Muscle layer of duodenum (tissue), 2 donors: ENCODE measurements at regions not wholly inside any gene's neighbourhood (a gene's known extent, or its start where the extent isn't known, plus 50 kb on each side); places are given as distances from the start of the nearest gene placed in this dataset.
"Not testable (repeated sequence)": the region's sequence is repeated elsewhere in the genome, so short reads cannot be mapped to it uniquely, and the experiment has no call there.

Source experiments
- H3K27ac ChIP-seq: one replicate; pipeline ENCODE4 v1.7.0; 2013; ENCODE audit warnings: mild to moderate bottlenecking, low read length
- H3K27me3 ChIP-seq: one replicate; pipeline ENCODE4 v1.7.0; 2013; ENCODE audit warnings: low read depth, mild to moderate bottlenecking, control low read depth, low read length
- H3K36me3 ChIP-seq, 2 donors: one replicate each; pipeline ENCODE4 v1.7.0; 2013; ENCODE audit warnings: low read length in 2 of 2, control low read depth in 1 of 2, mild to moderate bottlenecking in 1 of 2; ENCODE audit not compliant: insufficient read depth in 2 of 2, control insufficient read depth in 1 of 2
- H3K4me1 ChIP-seq, 2 donors: one replicate each; pipeline ENCODE4 v1.7.0; 2013; ENCODE audit warnings: low read length in 2 of 2, mild to moderate bottlenecking in 2 of 2, control low read depth in 1 of 2, moderate library complexity in 1 of 2; ENCODE audit not compliant: insufficient read depth in 2 of 2, control insufficient read depth in 1 of 2
- H3K4me3 ChIP-seq, 2 donors: one replicate each; pipeline ENCODE4 v1.7.0; 2013; ENCODE audit warnings: low read length in 2 of 2, low read depth in 1 of 2, mild to moderate bottlenecking in 1 of 2
- H3K9me3 ChIP-seq, 2 donors: one replicate each; pipeline ENCODE4 v1.7.0; 2013; ENCODE audit warnings: low read length in 2 of 2, control low read depth in 1 of 2, mild to moderate bottlenecking in 1 of 2; ENCODE audit not compliant: control insufficient read depth in 1 of 2
- donor health status: healthy.

DNA sequence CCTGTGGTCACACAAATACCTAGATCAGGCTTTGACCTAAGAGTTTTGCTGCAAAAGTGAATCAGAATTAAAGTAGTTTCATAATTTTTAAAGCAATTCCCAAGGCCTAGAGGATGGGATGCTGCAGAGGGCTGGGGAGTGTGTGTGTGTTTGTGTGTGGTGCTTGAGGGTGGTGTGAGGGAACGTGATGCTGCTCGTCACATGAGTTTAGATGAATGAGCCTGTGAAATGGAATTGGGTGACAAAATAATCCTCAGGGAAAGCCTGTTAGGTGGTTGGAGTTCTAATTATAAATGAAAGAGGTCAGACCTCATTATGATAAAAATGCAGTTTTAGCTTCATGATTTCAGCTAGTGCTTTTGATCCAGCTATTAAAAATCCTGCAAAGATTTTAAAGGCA, 87.5 kb upstream of the TMEM170B start:
- Histone ChIP-seq H3K4me1 (no peaks in the 10 kb centered on the region), H3K36me3 (no peaks in the 10 kb centered on the region), H3K9me3 (no peaks in the 10 kb centered on the region), H3K4me3 (no peak overlapping the region), H3K27ac (no peak overlapping the region), H3K27me3 (no peaks in the 10 kb centered on the region)

DNA sequence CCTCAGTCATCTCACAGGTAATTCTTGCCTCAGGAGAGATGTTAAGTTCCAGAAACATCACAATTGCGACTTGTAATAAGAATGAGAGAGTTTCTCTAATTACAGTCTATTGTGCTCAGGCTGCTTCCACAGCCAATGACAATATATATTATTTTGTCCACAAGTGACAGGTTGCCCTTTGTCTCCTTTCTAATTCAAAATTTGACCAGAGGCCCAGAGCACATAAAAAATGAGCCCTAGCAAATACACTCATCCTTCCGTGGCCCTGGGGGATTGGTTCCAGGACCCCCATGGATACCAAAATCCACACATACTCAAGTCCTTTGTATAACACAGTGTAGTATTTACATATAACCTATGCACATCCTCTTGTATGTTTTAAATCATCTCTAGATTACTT, 88.1 kb upstream of the TMEM170B start:
- no peaks in the 10 kb centered on the region for H3K4me1 ChIP-seq
- no peaks in the 10 kb centered on the region for H3K27me3 ChIP-seq
- no peak overlapping the region for H3K27ac ChIP-seq
- no peak overlapping the region for H3K4me3 ChIP-seq
- no peaks in the 10 kb centered on the region for H3K9me3 ChIP-seq
- no peaks in the 10 kb centered on the region for H3K36me3 ChIP-seq

DNA sequence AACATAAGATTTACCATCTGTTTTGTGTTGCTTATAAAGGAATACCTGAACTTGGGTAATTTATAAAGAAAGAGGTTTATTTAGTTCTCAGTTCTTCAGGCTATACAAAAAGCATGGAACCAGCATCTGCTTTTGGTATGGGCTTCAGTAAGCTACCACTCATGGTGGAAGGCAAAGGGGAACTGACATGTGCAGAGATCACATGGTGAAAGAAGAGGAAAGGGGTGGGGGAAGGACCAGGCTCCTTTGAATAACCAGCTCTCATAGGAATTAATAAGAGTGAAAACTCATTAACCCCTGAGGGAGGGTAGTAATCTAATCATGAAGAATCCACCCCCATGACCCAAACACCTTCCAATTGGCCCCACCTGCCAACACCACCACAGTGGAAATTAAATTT, 89.5 kb upstream of the TMEM170B start:
- Histone ChIP-seq H3K9me3 (no peaks in the 10 kb centered on the region), H3K27ac (no peak overlapping the region), H3K27me3 (no peaks in the 10 kb centered on the region), H3K36me3 (no peaks in the 10 kb centered on the region), H3K4me3 (no peak overlapping the region), H3K4me1 (no peaks in the 10 kb centered on the region)

DNA sequence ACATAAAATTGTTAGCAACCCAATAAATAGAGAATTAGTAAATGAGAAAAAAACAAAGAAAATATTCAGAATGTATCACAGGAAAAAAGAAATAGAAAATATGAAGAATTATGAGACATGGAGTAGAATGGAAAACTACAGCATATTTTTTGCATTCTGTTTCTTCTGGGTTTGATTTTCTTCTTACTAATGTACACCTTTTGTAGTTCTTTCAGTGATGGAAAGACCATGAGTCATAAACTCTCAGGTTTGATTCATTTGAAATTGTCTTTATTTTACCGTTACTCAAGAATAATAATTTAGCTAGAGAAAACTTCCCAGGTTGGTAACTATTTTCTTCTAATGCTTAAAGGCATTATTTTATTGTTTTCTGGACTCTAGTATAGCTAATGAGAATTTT, 90.3 kb upstream of the TMEM170B start:
- Histone ChIP-seq H3K9me3 (no peaks in the 10 kb centered on the region), H3K27ac (no peak overlapping the region), H3K27me3 (no peaks in the 10 kb centered on the region), H3K36me3 (no peaks in the 10 kb centered on the region), H3K4me1 (no peaks in the 10 kb centered on the region), H3K4me3 (no peak overlapping the region)

DNA sequence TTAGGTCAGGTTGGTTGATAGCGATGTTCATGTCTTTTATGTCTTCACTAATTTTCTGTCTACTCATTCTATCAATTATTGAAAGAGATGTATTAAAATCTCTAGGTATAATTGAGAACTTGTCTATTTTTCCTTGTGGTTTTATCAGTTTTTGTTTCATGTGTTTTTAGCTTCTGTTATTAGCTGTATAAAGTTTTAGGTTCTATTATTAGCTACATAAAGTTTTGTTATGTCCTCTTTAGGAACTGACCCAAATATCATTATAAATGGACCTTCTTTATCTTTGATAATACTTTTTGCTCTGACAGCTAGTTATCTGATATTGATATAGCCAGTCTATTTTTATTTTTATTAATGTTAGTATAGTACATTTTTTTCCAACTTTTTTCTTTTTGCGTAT, 92.4 kb upstream of the TMEM170B start:
- Histone ChIP-seq H3K27me3 (no peaks in the 10 kb centered on the region), H3K9me3 (no peaks in the 10 kb centered on the region), H3K4me1 (no peaks in the 10 kb centered on the region), H3K36me3 (no peaks in the 10 kb centered on the region), H3K4me3 (no peak overlapping the region), H3K27ac (no peak overlapping the region)

DNA sequence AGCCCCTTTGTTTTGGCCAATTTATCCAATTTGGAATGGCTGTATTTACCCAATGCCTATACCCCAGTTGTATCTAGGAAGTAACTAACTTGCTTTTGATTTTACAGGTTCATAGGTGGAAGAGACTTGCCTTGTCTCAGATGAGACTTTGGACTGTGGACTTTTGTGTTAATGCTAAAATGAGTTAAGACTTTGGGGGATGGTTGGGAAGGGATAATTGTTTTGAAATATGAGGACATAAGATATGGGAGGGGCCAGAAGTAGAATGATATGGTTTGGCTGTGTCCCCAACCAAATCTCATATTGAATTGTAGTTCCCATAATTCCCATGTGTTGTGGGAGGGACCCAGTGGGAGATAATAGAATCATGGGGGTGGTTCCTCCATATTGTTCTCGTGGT, 94.4 kb upstream of the TMEM170B start:
- not testable (repeated sequence) for H3K36me3 ChIP-seq, H3K4me1 ChIP-seq, H3K27me3 ChIP-seq, H3K4me3 ChIP-seq, H3K27ac ChIP-seq, H3K9me3 ChIP-seq

DNA sequence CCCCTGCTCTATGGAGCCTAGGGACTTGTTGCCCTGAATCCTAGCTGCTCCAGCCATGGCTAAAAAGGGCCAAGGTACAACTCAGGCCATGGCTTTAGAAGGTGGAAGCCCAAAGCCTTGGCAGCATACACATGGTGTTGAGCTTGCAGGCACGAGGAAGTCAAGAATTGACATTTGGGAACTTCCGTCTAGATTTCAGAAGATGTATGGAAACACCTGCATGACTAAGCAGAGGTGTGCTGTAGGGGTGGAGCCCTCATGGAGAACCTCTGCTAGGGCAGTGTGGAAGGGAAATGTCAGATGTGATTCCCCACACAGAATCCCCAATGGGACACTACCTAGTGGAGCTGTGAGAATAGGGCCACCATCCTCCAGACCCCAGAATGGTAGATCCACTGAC, 95.1 kb upstream of the TMEM170B start:
- Histone ChIP-seq H3K27me3 (no peaks in the 10 kb centered on the region), H3K36me3 (no peaks in the 10 kb centered on the region), H3K27ac (no peak overlapping the region), H3K4me1 (no peaks in the 10 kb centered on the region), H3K4me3 (no peak overlapping the region), H3K9me3 (no peaks in the 10 kb centered on the region)

DNA sequence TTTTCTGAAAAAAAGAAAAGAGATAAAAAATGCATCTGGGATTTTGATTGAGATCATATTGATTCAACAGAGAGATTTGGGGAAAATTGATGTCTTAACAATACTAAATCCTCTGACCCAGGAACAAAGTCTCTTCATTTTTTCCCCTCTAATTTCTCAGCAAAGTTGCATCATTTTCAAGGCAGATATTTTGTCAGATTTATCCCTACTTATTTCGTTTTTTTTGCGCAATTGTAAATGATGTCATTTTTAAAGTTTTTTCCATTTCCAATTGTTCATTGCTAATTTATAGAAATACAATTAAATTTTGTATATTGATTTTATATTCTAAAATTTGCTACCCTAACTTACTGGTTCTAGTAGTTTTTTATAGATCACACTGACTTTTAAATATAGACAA, 97.7 kb upstream of the TMEM170B start:
- Histone ChIP-seq H3K4me3 (no peak overlapping the region), H3K27ac (no peak overlapping the region), H3K4me1 (no peaks in the 10 kb centered on the region), H3K27me3 (no peaks in the 10 kb centered on the region), H3K9me3 (no peaks in the 10 kb centered on the region), H3K36me3 (no peaks in the 10 kb centered on the region)

DNA sequence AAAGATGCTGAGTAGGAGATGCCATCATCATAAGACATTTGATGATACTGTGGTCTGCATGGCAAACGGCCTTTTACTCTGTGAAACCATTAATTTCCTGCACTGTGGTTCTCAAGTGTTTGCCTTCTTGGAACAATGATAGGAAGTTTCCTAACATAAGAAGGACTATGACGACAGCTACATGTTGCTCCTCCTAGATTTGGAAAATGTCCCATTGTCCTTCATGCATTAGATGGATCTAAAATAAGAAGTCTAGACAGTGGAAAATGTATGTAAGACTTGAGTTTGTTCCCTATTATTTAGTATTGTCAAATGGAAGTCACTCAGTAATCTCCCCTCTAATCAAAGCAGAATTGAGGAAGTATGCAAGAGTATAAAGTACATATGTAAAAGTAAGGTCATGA, 98.5 kb upstream of the TMEM170B start:
- no peaks in the 10 kb centered on the region for H3K36me3 ChIP-seq
- no peak overlapping the region for H3K27ac ChIP-seq
- no peak overlapping the region for H3K4me3 ChIP-seq
- peaks cover 0 to 2% of the 10 kb centered on the region in 2 donors for H3K4me1 ChIP-seq
- no peaks in the 10 kb centered on the region for H3K27me3 ChIP-seq
- no peaks in the 10 kb centered on the region for H3K9me3 ChIP-seq

DNA sequence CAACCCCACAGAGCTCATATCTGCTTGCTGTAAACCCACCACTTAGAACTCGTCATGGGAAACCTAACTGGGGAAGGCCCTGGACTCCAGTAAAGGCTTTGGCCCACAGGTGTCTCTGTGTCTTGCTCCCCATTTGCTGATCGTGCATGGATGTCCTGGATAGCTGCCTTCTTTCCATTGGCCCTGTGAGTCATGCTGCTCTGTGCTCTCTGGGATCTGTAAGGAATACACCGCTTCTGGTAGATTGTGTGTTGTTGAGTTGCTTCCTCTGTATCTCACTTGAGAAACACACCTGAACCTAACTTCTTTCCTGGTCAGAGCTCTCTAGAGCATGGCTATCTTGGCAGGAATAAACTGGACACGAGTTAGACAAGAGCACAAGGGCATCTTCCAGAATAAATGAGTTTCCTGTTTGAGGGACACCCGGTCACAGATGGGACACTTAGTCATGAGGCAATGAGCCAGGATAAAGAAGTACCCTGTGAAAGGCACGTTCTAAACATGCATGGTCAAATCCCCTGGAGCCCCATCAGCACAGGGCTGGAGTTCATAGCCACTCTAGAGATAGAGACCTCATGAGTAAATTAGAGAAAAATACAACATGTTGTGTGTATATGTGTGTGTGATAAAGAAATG, 99.6 kb upstream of the TMEM170B start:
- Histone ChIP-seq H3K27ac (no peak overlapping the region), H3K4me3 (no peak overlapping the region), H3K4me1 (peaks cover 0 to 6% of the 10 kb centered on the region in 2 donors), H3K36me3 (no peaks in the 10 kb centered on the region), H3K9me3 (no peaks in the 10 kb centered on the region), H3K27me3 (no peaks in the 10 kb centered on the region)

DNA sequence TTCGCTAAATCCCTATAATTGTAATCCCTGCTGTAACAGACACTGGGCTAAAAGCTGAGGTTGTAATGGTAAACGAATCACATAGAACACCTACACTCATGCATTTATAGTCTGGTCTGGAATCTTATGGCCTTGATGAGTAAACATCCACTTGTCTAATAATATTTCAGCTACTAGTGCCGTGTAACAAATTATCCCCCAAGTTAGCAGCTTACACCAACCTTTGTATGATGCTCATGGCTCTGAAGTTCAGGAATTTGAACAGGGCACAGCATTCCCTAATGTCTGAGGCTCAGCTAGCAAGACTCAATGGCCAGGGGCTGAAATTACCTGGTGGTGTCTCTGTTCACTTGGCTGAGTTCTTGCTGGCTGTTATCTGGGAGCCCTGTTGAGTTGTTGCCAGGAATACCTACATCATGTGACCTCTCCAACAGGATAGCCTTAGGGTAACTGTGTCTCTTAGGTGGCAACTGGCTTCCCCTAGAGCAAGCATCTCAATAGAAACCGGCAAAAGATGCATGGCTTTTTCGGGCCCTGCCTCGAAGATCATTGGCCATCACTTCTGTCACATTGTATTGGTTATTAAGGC, 100.9 kb upstream of the TMEM170B start:
- H3K36me3 ChIP-seq = no peaks in the 10 kb centered on the region
- H3K9me3 ChIP-seq = no peaks in the 10 kb centered on the region
- no peaks in the 10 kb centered on the region for H3K27me3 ChIP-seq
- H3K27ac ChIP-seq = no peak overlapping the region
- no peak overlapping the region for H3K4me3 ChIP-seq
- H3K4me1 ChIP-seq = peaks cover 0 to 6% of the 10 kb centered on the region in 2 donors
